GM21529 (cell line): ENCODE measurements at regions not wholly inside any gene's neighbourhood (a gene's known extent, or its start where the extent isn't known, plus 50 kb on each side); places are given as distances from the start of the nearest gene placed in this dataset.

Experiments used
- ATAC-seq: cut with Tn5 transposase; IDR thresholded peaks from one replicate; pipeline ENCODE4 v1.9.1; 2021; ENCODE audit not compliant: unreplicated experiment

DNA sequence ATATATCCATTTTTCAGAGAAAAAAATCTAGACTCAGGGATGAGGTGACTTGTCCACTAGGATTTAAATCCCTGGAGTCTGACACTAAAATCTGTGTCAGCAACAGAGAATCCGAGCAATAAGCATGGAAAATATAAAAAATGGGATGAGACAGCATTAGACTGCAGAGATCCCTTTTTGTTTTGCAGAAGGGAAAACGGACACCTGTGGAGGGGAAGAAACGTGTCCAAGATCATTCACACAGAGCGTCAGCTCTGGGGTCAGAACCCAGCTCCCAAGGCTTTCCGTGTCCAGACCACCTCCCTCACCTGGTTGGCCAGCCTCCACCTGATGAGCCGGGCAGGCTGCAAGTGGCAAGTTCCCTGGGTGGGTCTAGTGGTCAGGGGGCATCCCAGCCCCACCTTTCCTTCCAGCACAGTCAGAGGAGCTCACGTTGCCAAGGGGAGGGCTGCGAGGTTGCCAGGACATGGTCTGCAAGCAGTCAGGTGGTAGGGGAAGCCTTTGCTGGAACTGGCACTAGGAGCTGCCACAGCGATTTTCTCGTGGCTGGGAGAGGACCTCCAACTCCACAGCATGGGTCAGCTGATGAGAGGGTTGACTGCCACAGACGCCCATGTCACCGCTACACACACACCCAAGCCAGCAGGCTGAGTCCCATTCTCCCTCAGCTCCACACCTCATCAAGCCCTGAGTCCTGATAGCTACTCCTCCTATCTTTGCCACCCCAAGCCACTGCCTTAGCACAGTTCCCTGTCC, 65.9 kb upstream of the CPLX2 start:
- no peak for ATAC-seq

- no peak for ATAC-seq
Observed at GRCh38 chr5:175808711-175809110, 62.7 kb upstream of the CPLX2 start.

GRCh38 chr5:175809531-175810121, 61.8 kb upstream of the CPLX2 start:
- ATAC-seq = no peak

- no peak for ATAC-seq
Observed at GRCh38 chr5:175810457-175810856, 60.9 kb upstream of the CPLX2 start.

DNA sequence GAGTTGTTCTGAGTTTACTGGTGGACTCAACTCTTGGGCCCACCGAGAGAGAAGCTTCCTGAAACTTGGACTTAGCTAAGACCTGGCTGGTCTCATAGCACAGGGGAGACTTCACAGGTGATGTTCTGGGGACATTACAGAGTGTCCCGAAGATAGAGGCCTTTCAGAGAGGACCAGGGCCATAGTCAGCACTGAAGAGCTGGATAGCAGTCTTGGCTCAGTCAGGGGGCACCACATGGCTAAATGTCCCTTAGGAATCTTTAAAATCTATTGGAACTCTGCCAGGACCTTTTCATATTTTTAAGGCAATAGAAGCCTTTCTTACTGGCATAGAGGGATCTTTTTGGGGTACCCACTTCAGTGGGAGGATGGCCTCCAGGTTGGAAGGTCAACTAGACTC, 59.8 kb upstream of the CPLX2 start:
- no peak for ATAC-seq

- no peak for ATAC-seq
Observed at GRCh38 chr5:175813943-175814630, 57.3 kb upstream of the CPLX2 start.

- no peak for ATAC-seq
Observed at GRCh38 chr5:175814691-175815090, 56.7 kb upstream of the CPLX2 start.

DNA sequence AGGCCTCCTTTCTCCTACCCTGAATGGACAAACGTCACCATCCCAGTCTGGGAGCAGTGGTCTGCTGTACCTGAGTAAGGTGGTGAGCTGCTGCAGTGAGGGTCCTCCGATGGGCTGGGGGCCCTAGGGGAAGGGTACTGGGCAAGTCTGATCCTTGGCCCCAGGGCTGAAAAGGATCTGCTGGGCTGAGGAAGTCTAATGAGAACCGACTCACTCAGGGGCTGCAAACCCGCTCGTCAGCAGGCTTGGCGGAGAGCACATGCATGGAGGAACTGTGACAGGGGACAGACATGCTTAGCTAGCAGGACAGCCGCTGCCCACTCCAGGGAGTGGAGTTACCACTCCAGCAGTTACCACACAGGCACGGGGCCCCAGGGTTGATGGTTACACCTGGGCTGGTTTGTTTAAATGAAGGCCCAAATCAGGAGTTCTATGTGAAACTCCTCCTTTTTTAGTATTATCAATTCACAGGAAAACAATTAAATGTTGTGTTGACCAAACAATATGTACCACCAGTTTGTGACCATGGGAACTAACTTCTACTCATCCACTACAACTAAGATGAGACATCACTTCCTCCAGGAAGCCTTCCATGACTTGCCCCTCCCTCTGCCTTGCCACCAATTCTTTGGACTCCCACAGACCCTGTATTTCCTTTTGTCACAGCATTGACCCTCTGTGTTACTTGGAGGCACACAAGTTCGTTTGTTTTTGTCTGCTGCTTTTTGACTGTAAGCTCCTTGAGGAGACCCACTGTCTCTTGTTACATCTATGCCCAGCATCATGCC, 56.1 kb upstream of the CPLX2 start:
- ATAC-seq = no peak

DNA sequence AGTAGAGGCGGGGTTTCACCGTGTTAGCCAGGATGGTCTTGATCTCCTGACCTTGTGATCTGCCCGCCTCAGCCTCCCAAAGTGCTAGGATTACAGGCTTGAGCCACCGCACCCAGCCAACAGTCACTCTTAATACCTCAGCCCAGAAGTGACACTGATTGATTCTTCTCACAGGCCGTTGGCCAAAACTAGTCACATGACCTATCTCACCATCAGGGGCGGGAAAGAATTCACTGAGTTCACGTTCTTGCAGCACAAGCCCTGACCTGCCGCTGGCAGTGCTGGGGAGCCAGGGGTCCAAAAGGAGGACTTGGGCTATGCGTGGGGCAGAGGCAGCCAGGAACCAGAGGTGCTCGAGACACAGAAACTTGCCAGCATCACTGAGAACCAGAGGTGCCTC, 55.0 kb upstream of the CPLX2 start:
- ATAC-seq = no peak

- no peak for ATAC-seq
Observed at GRCh38 chr5:175819090-175819425, 52.3 kb upstream of the CPLX2 start.

GRCh38 chr5:175820230-175820629, 51.1 kb upstream of the CPLX2 start:
- no peak for ATAC-seq
